CD14-positive monocyte (primary cell): ENCODE measurements at regions not wholly inside any gene's neighbourhood (a gene's known extent, or its start where the extent isn't known, plus 50 kb on each side); places are given as distances from the start of the nearest gene placed in this dataset.

ENCODE experiments used
- DNase-seq, 3 donors: peaks; one replicate each; pipeline ENCODE4 v3.0.0-alpha.2; 2011 to 2022
- H2AFZ ChIP-seq: 2 replicates; pipeline ENCODE4 v1.6.0; 2012; ENCODE audit warnings: mild to moderate bottlenecking, low read depth, low read length, inconsistent platforms; ENCODE audit not compliant: insufficient read depth, poor library complexity, severe bottlenecking
- H3K27ac ChIP-seq, 2 donors: 1 replicate in 1 of 2; 2 replicates in 1 of 2; pipeline ENCODE4 v1.5.1; 2012 to 2013; ENCODE audit warnings: low read length in 2 of 2, control low read depth in 1 of 2, inconsistent platforms in 1 of 2, low read depth in 1 of 2, mild to moderate bottlenecking in 1 of 2
- H3K27me3 ChIP-seq, 2 donors: one replicate each; pipeline versions ENCODE4 v1.6.0 to v1.6.1; 2011 to 2013; ENCODE audit warnings: low read length in 2 of 2; ENCODE audit not compliant: control insufficient read depth in 2 of 2, insufficient read depth in 2 of 2
- H3K36me3 ChIP-seq, 2 donors: replicated peaks in 1 of 2; 1 replicate in 1 of 2; 2 replicates in 1 of 2; pipeline versions ENCODE4 v1.5.1 to v1.6.1; 2012 to 2013; ENCODE audit warnings: low read length in 2 of 2, control low read depth in 1 of 2, inconsistent platforms in 1 of 2, mild to moderate bottlenecking in 1 of 2; ENCODE audit not compliant: insufficient read depth in 2 of 2, control insufficient read depth in 1 of 2
- H3K4me1 ChIP-seq, 2 donors: 1 replicate in 1 of 2; 2 replicates in 1 of 2; pipeline versions ENCODE4 v1.5.1 to v1.6.1; 2012 to 2013; ENCODE audit warnings: low read length in 2 of 2, control low read depth in 1 of 2, inconsistent platforms in 1 of 2, mild to moderate bottlenecking in 1 of 2, moderate library complexity in 1 of 2; ENCODE audit not compliant: insufficient read depth in 2 of 2, control insufficient read depth in 1 of 2
- H3K4me2 ChIP-seq: replicated peaks from 2 replicates; pipeline ENCODE3; 2012; ENCODE audit warnings: low read length, moderate library complexity, mild to moderate bottlenecking; ENCODE audit not compliant: poor library complexity, severe bottlenecking; ENCODE audit errors: extremely low read depth
- H3K4me3 ChIP-seq, 3 experiments: fragments of 200-600 bp in 1 of 3; sonication (generic) in 1 of 3; replicated peaks in 1 of 3; 1 replicate in 2 of 3; 2 replicates in 1 of 3; pipeline ENCODE4 v1.5.1; 2011 to 2013; ENCODE audit warnings: low read length in 3 of 3, mild to moderate bottlenecking in 3 of 3, control low read depth in 2 of 3, low read depth in 2 of 3, inconsistent platforms in 1 of 3, moderate library complexity in 1 of 3
- H3K79me2 ChIP-seq: 2 replicates; pipeline ENCODE4 v1.6.0; 2012; ENCODE audit warnings: mild to moderate bottlenecking, control low read depth, inconsistent platforms, low read length, moderate library complexity; ENCODE audit not compliant: insufficient read depth
- H3K9ac ChIP-seq: 2 replicates; pipeline ENCODE4 v1.6.0; 2017; ENCODE audit warnings: low read length, mild to moderate bottlenecking; ENCODE audit not compliant: insufficient read depth, poor library complexity, severe bottlenecking
- H3K9me3 ChIP-seq, 2 donors: replicated peaks in 1 of 2; 1 replicate in 1 of 2; 2 replicates in 1 of 2; pipeline versions ENCODE4 v1.5.1 to v1.6.1; 2012 to 2013; ENCODE audit warnings: low read length in 2 of 2, control low read depth in 1 of 2; ENCODE audit not compliant: control insufficient read depth in 1 of 2, insufficient read depth in 1 of 2
- H4K20me1 ChIP-seq: 2 replicates; pipeline ENCODE4 v1.6.0; 2012; ENCODE audit warnings: mild to moderate bottlenecking, low read length, control low read depth, moderate library complexity; ENCODE audit not compliant: insufficient read depth
- H3K27ac Mint-ChIP-seq, 7 donors: one replicate each; pipeline ENCODE4 v1.8.0; 2020; ENCODE audit warnings: mild to moderate bottlenecking in 7 of 7, mixed read lengths in 7 of 7, moderate library complexity in 6 of 7, inconsistent platforms in 2 of 7
- H3K27me3 Mint-ChIP-seq, 3 donors: one replicate each; pipeline ENCODE4 v1.8.0; 2021 to 2022; ENCODE audit warnings: low read depth in 3 of 3, mild to moderate bottlenecking in 3 of 3, mixed read lengths in 3 of 3, moderate library complexity in 3 of 3, inconsistent platforms in 1 of 3
- H3K36me3 Mint-ChIP-seq, 2 donors: one replicate each; pipeline ENCODE4 v1.8.0; 2020; ENCODE audit warnings: mixed read lengths in 2 of 2, inconsistent platforms in 1 of 2, mild to moderate bottlenecking in 1 of 2
- H3K4me1 Mint-ChIP-seq: one replicate; pipeline ENCODE4 v1.8.0; 2020; ENCODE audit warnings: mild to moderate bottlenecking, mixed read lengths
- H3K4me3 Mint-ChIP-seq, 2 donors: one replicate each; pipeline ENCODE4 v1.8.0; 2020; ENCODE audit warnings: mild to moderate bottlenecking in 2 of 2, mixed read lengths in 2 of 2, moderate library complexity in 1 of 2
- H3K9me3 Mint-ChIP-seq, 7 donors: one replicate each; pipeline ENCODE4 v1.8.0; 2020 to 2022; ENCODE audit warnings: mixed read lengths in 7 of 7, mild to moderate bottlenecking in 6 of 7, moderate library complexity in 6 of 7, inconsistent platforms in 2 of 7
- CTCF ChIP-seq: fragments of 200-600 bp; IDR thresholded peaks from one replicate; pipeline ENCODE4 v1.8.0; 2022; ENCODE audit warnings: antibody characterized with exemption, mild to moderate bottlenecking
- WGBS: methylation state at CpG from one replicate; pipeline ENCODE4 v1.1.5; 2013; ENCODE audit warnings: missing lambda C conversion rate; ENCODE audit not compliant: insufficient coverage; 5-methylcytosine and 5-hydroxymethylcytosine counted together
- intact Hi-C, 2 donors: fragments of 100-400 bp; cut with micrococcal nuclease; formaldehyde crosslinking; loops; one replicate each; pipeline versions ENCODE4 v1.15.0 to v1.15.1; 2023

DNA sequence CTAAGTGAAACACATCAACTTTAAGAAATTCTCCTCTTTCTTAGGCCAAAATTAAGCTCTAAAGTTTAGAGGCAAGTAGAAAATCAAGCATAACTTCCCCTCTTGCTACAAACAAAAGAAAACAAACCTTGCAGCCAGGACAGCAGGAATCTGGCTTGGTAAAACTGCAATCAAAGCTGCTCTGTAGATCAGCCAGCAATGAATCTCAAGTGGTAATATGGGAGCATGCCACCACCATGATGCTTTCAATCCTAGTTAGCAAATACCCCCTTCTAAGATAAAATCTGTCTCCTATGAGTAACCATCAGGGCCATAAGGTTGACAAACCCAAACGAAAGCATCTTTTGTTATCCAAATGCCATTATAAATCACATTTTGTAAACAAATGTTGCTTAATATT is 208.3 kb upstream of the PLSCR5 start:
- Histone ChIP-seq H3K4me2 (no peak overlapping the region), H3K9me3 (no peaks in the 10 kb centered on the region), H3K27me3 (no peaks in the 10 kb centered on the region), H4K20me1 (no peaks in the 10 kb centered on the region), H3K36me3 (no peaks in the 10 kb centered on the region), H3K4me3 (no peak overlapping the region), H3K9ac (no peak overlapping the region), H3K27ac (no peak overlapping the region), H3K79me2 (no peaks in the 10 kb centered on the region), H3K4me1 (no peaks in the 10 kb centered on the region), H2AFZ (no peak overlapping the region)
- intact Hi-C loops, result no loop called here
- DNase-seq, result no peak
- no peaks in the 10 kb centered on the region for H3K36me3 Mint-ChIP-seq
- no peaks in the 10 kb centered on the region for H3K9me3 Mint-ChIP-seq
- TF ChIP-seq CTCF, result no peak
- no peaks in the 10 kb centered on the region for H3K27me3 Mint-ChIP-seq
- H3K4me3 Mint-ChIP-seq, result no peak overlapping the region
- H3K4me1 Mint-ChIP-seq, result no peaks in the 10 kb centered on the region
- no CpG with 5 or more reads among the region's 1 CpG for WGBS
- no peak overlapping the region for H3K27ac Mint-ChIP-seq

DNA sequence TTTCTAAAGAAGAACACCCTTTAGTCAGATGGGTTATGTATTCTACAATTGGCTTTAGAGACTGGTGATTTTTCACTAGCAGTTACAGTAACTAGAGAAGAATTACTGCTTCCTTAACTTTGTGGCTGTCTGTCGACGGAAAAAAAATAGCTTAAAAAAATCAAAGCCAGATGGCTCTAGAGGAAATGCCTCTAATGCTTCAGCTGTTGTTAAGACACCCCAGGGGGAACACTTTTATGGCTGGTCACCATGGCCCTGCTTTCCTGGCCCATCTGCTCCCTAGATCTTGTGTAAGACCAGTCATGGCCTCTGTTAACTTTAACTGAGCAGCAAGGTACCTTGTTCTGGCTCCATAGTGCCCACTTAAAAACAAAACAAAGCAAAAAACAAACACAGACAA is 198.6 kb upstream of the PLSCR5 start:
- H3K4me3 Mint-ChIP-seq, result no peak overlapping the region
- no peaks in the 10 kb centered on the region for H3K4me1 Mint-ChIP-seq
- Histone ChIP-seq H3K9me3 (no peaks in the 10 kb centered on the region), H3K4me1 (no peaks in the 10 kb centered on the region), H3K36me3 (no peaks in the 10 kb centered on the region), H3K27me3 (no peaks in the 10 kb centered on the region), H3K27ac (no peak overlapping the region), H3K4me2 (no peak overlapping the region), H3K79me2 (no peaks in the 10 kb centered on the region), H3K4me3 (no peak overlapping the region), H2AFZ (no peak overlapping the region), H4K20me1 (no peaks in the 10 kb centered on the region), H3K9ac (no peak overlapping the region)
- H3K9me3 Mint-ChIP-seq, result peaks cover 0 to 3% (median 0%) of the 10 kb centered on the region in 7 donors
- H3K27ac Mint-ChIP-seq, result no peak overlapping the region
- no peak for TF ChIP-seq CTCF
- intact Hi-C loops, result no loop called here
- DNase-seq, result no peak
- WGBS, result 56% methylated on average over 2 of the region's 2 CpGs
- no peaks in the 10 kb centered on the region for H3K27me3 Mint-ChIP-seq
- H3K36me3 Mint-ChIP-seq, result no peaks in the 10 kb centered on the region
